ENCODE measurements at regions not wholly inside any gene's neighbourhood (a gene's known extent, or its start where the extent isn't known, plus 50 kb on each side); places are given as distances from the start of the nearest gene placed in this dataset.
"Not testable (repeated sequence)": the region's sequence is repeated elsewhere in the genome, so short reads cannot be mapped to it uniquely, and the experiment has no call there.

GRCh38 chr3:110253794-110254193, 817.8 kb upstream of the NECTIN3 start:
- no peak for DNase-seq

- DNase-seq = no peak
Measured at GRCh38 chr3:110254591-110254990, 817.0 kb upstream of the NECTIN3 start.

GRCh38 chr3:110261141-110261540, 810.5 kb upstream of the NECTIN3 start:
- DNase-seq = no peak

- no peak for DNase-seq
Measured at GRCh38 chr3:110262896-110263295, 808.7 kb upstream of the NECTIN3 start.

GRCh38 chr3:110265302-110265701, 806.3 kb upstream of the NECTIN3 start:
- DNase-seq = no peak

GRCh38 chr3:110267304-110267845, 804.2 kb upstream of the NECTIN3 start:
- DNase-seq = no peak

- no peak for DNase-seq
Measured at GRCh38 chr3:110272525-110272924, 799.1 kb upstream of the NECTIN3 start.

- no peak for DNase-seq
Measured at GRCh38 chr3:110291886-110292501, 779.6 kb upstream of the NECTIN3 start.

- no peak for DNase-seq
Measured at GRCh38 chr3:110293660-110294059, 778.0 kb upstream of the NECTIN3 start.

GRCh38 chr3:110296885-110297284, 774.7 kb upstream of the NECTIN3 start:
- no peak for DNase-seq

GRCh38 chr3:110301781-110302180, 769.8 kb upstream of the NECTIN3 start:
- DNase-seq = no peak

GRCh38 chr3:110307065-110307809, 764.4 kb upstream of the NECTIN3 start:
- DNase-seq = no peak

GRCh38 chr3:110311541-110311940, 760.1 kb upstream of the NECTIN3 start:
- no peak for DNase-seq

GRCh38 chr3:110314512-110315114, 757.0 kb upstream of the NECTIN3 start:
- DNase-seq = peak; percentile 41 to 64

GRCh38 chr3:110318108-110318507, 753.5 kb upstream of the NECTIN3 start:
- DNase-seq = no peak

- no peak for DNase-seq
Measured at GRCh38 chr3:110323349-110323748, 748.3 kb upstream of the NECTIN3 start.

- DNase-seq = no peak
Measured at GRCh38 chr3:110324171-110324705, 747.4 kb upstream of the NECTIN3 start.

GRCh38 chr3:110327870-110328269, 743.7 kb upstream of the NECTIN3 start:
- no peak for DNase-seq

GRCh38 chr3:110331562-110331961, 740.1 kb upstream of the NECTIN3 start:
- DNase-seq = not testable (repeated sequence)

- DNase-seq = no peak
Measured at GRCh38 chr3:110332629-110333028, 739.0 kb upstream of the NECTIN3 start.

- DNase-seq = no peak
Measured at GRCh38 chr3:110341047-110341446, 730.6 kb upstream of the NECTIN3 start.

- DNase-seq = no peak
Measured at GRCh38 chr3:110343376-110343775, 728.2 kb upstream of the NECTIN3 start.

GRCh38 chr3:110343945-110344344, 727.7 kb upstream of the NECTIN3 start:
- no peak for DNase-seq

GRCh38 chr3:110344487-110344886, 727.1 kb upstream of the NECTIN3 start:
- DNase-seq = no peak

Data from stimulated activated CD4-positive, alpha-beta T cell treated with anti-CD3 and anti-CD28 coated beads, Interleukin-2, amount 100 ng/mL, for 24 hours (primary cell).